Skeletal muscle satellite cell (primary cell): ENCODE measurements at regions not wholly inside any gene's neighbourhood (a gene's known extent, or its start where the extent isn't known, plus 50 kb on each side); places are given as distances from the start of the nearest gene placed in this dataset.

Experiments used
- H3K27me3 ChIP-seq: 2 replicates; pipeline ENCODE4 v1.7.0; 2013; ENCODE audit warnings: low read length; ENCODE audit not compliant: control insufficient read depth, insufficient read depth
- H3K36me3 ChIP-seq: 2 replicates; pipeline ENCODE4 v1.7.0; 2013; ENCODE audit warnings: mild to moderate bottlenecking, control low read depth, low read length; ENCODE audit not compliant: insufficient read depth
- H3K4me1 ChIP-seq: 2 replicates; pipeline ENCODE4 v1.7.0; 2013; ENCODE audit warnings: low read length; ENCODE audit not compliant: control insufficient read depth, insufficient read depth
- H3K4me2 ChIP-seq: 2 replicates; pipeline ENCODE4 v1.7.0; 2013; ENCODE audit warnings: mild to moderate bottlenecking, low read length
- H3K4me3 ChIP-seq: 2 replicates; pipeline ENCODE4 v1.7.0; 2013; ENCODE audit warnings: low read length
- H3K9ac ChIP-seq: 2 replicates; pipeline ENCODE4 v1.7.0; 2013; ENCODE audit warnings: mild to moderate bottlenecking, low read depth, low read length, moderate library complexity
- H3K9me3 ChIP-seq: replicated peaks from 2 replicates; pipeline ENCODE4 v1.7.0; 2013; ENCODE audit warnings: mild to moderate bottlenecking, control low read depth, low read length

DNA sequence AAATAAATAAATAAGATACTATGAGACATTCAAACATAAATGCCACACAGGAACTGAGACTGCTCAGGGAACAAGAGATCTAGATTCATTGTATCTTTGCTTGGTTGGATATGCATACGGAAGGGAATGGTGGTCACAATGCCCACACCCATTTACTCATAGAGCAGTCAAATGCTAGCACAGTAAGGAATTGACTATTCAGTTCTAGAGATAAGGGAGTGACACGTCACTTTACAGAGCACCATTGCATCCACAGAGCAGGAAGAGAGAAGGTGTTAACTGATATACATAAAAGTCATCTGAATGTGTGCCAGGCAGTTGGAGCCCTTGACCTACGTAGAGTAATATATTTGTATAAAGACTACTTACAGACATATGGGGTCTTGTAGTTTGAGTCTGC lies 530.0 kb upstream of the NOVA1 start:
- no peaks in the 10 kb centered on the region for H3K36me3 ChIP-seq
- H3K4me1 ChIP-seq = no peaks in the 10 kb centered on the region
- H3K4me3 ChIP-seq = no peak overlapping the region
- H3K9ac ChIP-seq = no peak overlapping the region
- no peaks in the 10 kb centered on the region for H3K27me3 ChIP-seq
- no peaks in the 10 kb centered on the region for H3K9me3 ChIP-seq
- H3K4me2 ChIP-seq = no peak overlapping the region

DNA sequence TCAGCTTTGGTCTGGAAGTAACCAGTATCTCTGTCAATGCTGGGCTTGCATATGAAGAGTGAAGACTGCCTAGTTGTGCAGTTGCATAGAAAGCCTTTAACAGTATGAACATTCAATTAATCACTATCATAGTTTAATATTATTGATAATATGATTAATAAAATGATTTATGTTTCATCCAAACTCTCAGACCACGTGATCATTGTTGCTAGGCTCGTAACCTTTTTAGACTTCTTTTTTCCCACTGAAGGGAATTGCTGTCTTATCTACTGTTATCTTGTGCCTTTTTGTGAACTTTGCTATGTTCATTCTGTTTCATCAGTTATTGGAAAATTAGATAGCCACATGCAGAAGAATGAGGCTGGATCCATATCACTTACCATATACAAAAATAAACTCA lies 536.4 kb upstream of the NOVA1 start:
- no peak overlapping the region for H3K4me3 ChIP-seq
- H3K9me3 ChIP-seq = no peaks in the 10 kb centered on the region
- H3K27me3 ChIP-seq = no peaks in the 10 kb centered on the region
- no peaks in the 10 kb centered on the region for H3K4me1 ChIP-seq
- no peak overlapping the region for H3K9ac ChIP-seq
- H3K36me3 ChIP-seq = no peaks in the 10 kb centered on the region
- no peak overlapping the region for H3K4me2 ChIP-seq

- H3K9me3 ChIP-seq = no peaks in the 10 kb centered on the region
- no peaks in the 10 kb centered on the region for H3K36me3 ChIP-seq
- H3K4me3 ChIP-seq = no peak overlapping the region
- H3K4me2 ChIP-seq = no peak overlapping the region
- H3K9ac ChIP-seq = no peak overlapping the region
- no peaks in the 10 kb centered on the region for H3K27me3 ChIP-seq
- no peaks in the 10 kb centered on the region for H3K4me1 ChIP-seq
Measured at GRCh38 chr14:27145170-27145569, 547.3 kb upstream of the NOVA1 start.

DNA sequence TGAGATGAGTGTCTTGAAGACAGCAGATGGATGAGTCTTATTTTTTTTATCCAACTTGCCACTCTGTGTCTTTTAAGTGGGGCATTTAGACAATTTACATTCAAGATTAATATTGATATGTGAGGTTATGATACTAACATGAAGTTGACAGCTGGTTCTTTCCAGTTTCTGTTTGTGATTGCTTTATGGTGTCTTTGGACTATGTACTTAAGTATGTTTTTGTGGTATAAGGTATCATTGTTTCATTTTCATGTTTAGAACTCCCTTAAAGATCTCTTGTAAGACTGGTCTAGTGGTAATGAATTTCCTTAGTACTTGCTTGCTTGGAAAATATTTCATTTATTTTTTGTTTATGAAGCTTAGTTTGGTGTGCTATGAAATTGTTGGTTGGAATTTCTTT lies 550.3 kb upstream of the NOVA1 start:
- Histone ChIP-seq H3K9ac (no peak overlapping the region), H3K4me3 (no peak overlapping the region), H3K9me3 (peaks cover 6% of the 10 kb centered on the region), H3K4me2 (no peak overlapping the region), H3K4me1 (no peaks in the 10 kb centered on the region), H3K36me3 (no peaks in the 10 kb centered on the region), H3K27me3 (no peaks in the 10 kb centered on the region)

DNA sequence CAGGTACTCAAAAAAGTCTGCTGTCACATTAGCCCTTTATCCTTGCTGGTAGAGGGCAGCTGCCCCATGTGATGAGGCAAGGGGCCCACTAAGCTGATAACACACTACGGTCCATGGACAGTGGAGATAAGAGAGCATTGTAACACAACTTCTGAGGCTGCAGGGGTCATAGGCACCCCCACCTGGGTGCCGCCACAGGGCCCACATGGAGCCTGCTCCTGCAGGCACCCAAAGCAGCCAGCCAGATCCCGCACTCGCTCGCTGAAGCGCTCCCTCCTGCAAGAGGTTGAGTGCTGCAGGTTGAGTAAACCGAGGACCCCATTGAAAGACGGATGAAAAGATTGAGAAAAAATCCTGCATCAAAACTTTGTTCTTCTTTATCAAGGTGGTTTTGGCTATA lies 566.3 kb upstream of the NOVA1 start:
- no peaks in the 10 kb centered on the region for H3K9me3 ChIP-seq
- H3K4me3 ChIP-seq = no peak overlapping the region
- no peaks in the 10 kb centered on the region for H3K4me1 ChIP-seq
- H3K36me3 ChIP-seq = no peaks in the 10 kb centered on the region
- H3K9ac ChIP-seq = no peak overlapping the region
- H3K27me3 ChIP-seq = no peaks in the 10 kb centered on the region
- no peak overlapping the region for H3K4me2 ChIP-seq

- Histone ChIP-seq H3K27me3 (no peaks in the 10 kb centered on the region), H3K4me2 (no peak overlapping the region), H3K4me3 (no peak overlapping the region), H3K4me1 (no peaks in the 10 kb centered on the region), H3K9me3 (peaks cover 4% of the 10 kb centered on the region), H3K36me3 (no peaks in the 10 kb centered on the region), H3K9ac (no peak overlapping the region)
Measured at GRCh38 chr14:27175489-27175888, 577.7 kb upstream of the NOVA1 start.

DNA sequence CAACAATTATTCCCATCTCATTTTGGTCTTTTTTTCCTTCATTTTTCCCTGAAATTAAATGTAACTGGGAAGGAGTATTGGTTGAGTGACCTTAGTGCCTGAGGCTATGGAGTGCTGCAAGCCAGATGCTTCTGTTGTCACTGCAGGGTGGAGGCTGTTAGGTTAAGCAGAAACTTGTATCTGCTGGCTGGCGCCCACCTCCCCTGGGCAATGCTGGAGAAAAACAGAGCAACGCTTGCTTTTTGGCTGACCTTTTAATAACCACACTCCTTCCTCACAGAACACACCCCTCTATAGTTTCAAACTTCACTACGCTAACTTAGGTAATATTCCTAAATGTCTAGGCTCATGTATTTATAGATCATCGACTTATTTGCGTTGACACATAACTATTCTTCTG lies 583.5 kb upstream of the NOVA1 start:
- no peak overlapping the region for H3K4me2 ChIP-seq
- no peaks in the 10 kb centered on the region for H3K27me3 ChIP-seq
- H3K9me3 ChIP-seq = peaks cover 2% of the 10 kb centered on the region
- no peak overlapping the region for H3K9ac ChIP-seq
- no peak overlapping the region for H3K4me3 ChIP-seq
- no peaks in the 10 kb centered on the region for H3K36me3 ChIP-seq
- no peaks in the 10 kb centered on the region for H3K4me1 ChIP-seq

DNA sequence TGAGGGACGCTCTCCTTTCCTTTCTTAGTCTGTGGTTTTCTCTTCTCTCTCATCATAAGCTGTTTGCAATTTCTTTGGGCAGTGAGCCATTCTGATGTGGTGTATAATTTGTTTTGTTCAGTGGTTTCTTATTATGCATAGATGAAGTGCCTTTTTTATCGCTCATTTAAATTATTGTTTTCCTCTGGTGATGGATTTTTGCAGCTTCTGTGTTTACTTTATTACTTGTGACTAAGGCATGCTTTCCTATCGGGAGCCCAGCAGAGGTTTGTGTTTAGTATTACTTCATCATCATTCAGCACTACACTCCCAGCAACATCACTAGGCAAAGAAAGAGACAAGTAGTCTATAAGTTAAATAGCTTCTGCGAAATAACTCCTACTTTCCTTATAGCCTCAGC lies 586.6 kb upstream of the NOVA1 start:
- no peak overlapping the region for H3K9ac ChIP-seq
- H3K4me3 ChIP-seq = no peak overlapping the region
- H3K36me3 ChIP-seq = no peaks in the 10 kb centered on the region
- H3K27me3 ChIP-seq = no peaks in the 10 kb centered on the region
- H3K9me3 ChIP-seq = peaks cover 2% of the 10 kb centered on the region
- no peaks in the 10 kb centered on the region for H3K4me1 ChIP-seq
- H3K4me2 ChIP-seq = no peak overlapping the region

GRCh38 chr14:27186048-27186447 lies 588.2 kb upstream of the NOVA1 start:
- peaks cover 2% of the 10 kb centered on the region for H3K9me3 ChIP-seq

GRCh38 chr14:27187136-27187535 lies 589.3 kb upstream of the NOVA1 start:
- Histone ChIP-seq H3K9ac (no peak overlapping the region), H3K4me3 (no peak overlapping the region), H3K27me3 (no peaks in the 10 kb centered on the region), H3K9me3 (no peaks in the 10 kb centered on the region), H3K4me1 (no peaks in the 10 kb centered on the region), H3K36me3 (no peaks in the 10 kb centered on the region), H3K4me2 (no peak overlapping the region)

More at GRCh38 chr14:27186048-27186447, 588.2 kb upstream of the NOVA1 start:
- no peak overlapping the region for H3K4me3 ChIP-seq
- H3K36me3 ChIP-seq = no peaks in the 10 kb centered on the region
- no peaks in the 10 kb centered on the region for H3K4me1 ChIP-seq
- no peaks in the 10 kb centered on the region for H3K27me3 ChIP-seq
- H3K9ac ChIP-seq = no peak overlapping the region
- H3K4me2 ChIP-seq = no peak overlapping the region

DNA sequence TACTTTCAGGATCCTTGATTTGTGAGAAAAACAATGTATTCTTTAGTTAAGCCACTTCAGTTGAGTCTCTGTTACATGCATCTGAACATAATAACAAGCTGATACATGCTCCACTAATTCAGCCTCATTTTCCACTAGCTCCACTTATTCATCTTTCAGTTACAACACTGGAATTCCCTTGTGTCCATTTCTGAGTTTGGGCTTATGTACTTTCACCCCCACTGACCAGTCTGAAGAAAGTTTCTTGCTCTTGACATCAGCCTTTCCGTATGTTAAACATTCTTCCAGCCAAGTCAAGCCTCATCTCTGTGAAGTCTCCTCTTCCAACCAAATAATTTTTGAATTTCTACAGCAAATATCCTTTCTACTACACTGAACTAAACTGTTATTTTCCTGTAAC lies 592.5 kb upstream of the NOVA1 start:
- Histone ChIP-seq H3K9ac (no peak overlapping the region), H3K27me3 (no peaks in the 10 kb centered on the region), H3K4me1 (no peaks in the 10 kb centered on the region), H3K4me3 (no peak overlapping the region), H3K9me3 (no peaks in the 10 kb centered on the region), H3K36me3 (no peaks in the 10 kb centered on the region), H3K4me2 (no peak overlapping the region)

GRCh38 chr14:27199272-27199671 lies 601.4 kb upstream of the NOVA1 start:
- Histone ChIP-seq H3K4me3 (no peak overlapping the region), H3K9ac (no peak overlapping the region), H3K9me3 (no peaks in the 10 kb centered on the region)

More at GRCh38 chr14:27199272-27199671, 601.4 kb upstream of the NOVA1 start:
- H3K4me2 ChIP-seq = no peak overlapping the region
- no peaks in the 10 kb centered on the region for H3K27me3 ChIP-seq
- H3K4me1 ChIP-seq = no peaks in the 10 kb centered on the region
- H3K36me3 ChIP-seq = no peaks in the 10 kb centered on the region
